ENCODE measurements at regions not wholly inside any gene's neighbourhood (a gene's known extent, or its start where the extent isn't known, plus 50 kb on each side); places are given as distances from the start of the nearest gene placed in this dataset.

GRCh38 chr1:84090447-84091245 is 53.4 kb upstream of the PRKACB start:
- DNase-seq = no peak

GRCh38 chr1:84089867-84090266 is 54.2 kb upstream of the PRKACB start:
- DNase-seq = no peak

GRCh38 chr1:84089465-84089864 is 54.6 kb upstream of the PRKACB start:
- DNase-seq = no peak

- no peak for DNase-seq
Observed at GRCh38 chr1:84086616-84087015, 57.5 kb upstream of the PRKACB start.

GRCh38 chr1:84086189-84086588 is 57.9 kb upstream of the PRKACB start:
- DNase-seq = no peak

GRCh38 chr1:84083307-84083706 is 60.8 kb upstream of the PRKACB start:
- DNase-seq = no peak

GRCh38 chr1:84078842-84079202 is 65.2 kb upstream of the PRKACB start:
- DNase-seq = no peak

GRCh38 chr1:84078108-84078841 is 65.8 kb upstream of the PRKACB start:
- DNase-seq = no peak

- DNase-seq = peak; percentile 49
Observed at GRCh38 chr1:84077476-84078107, 66.5 kb upstream of the PRKACB start.

GRCh38 chr1:84073266-84073665 is 70.8 kb upstream of the PRKACB start:
- DNase-seq = no peak

GRCh38 chr1:84069236-84069845 is 70.4 kb upstream of the TTLL7 start:
- no peak for DNase-seq

- DNase-seq = no peak
Observed at GRCh38 chr1:84062496-84062895, 63.6 kb upstream of the TTLL7 start.

GRCh38 chr1:84061336-84061735 is 62.4 kb upstream of the TTLL7 start:
- DNase-seq = no peak

- DNase-seq = no peak
Observed at GRCh38 chr1:84060781-84061180, 61.8 kb upstream of the TTLL7 start.

- no peak for DNase-seq
Observed at GRCh38 chr1:84048820-84049219, 49.9 kb upstream of the TTLL7 start.
